Natural killer cell (primary cell): ENCODE measurements at regions not wholly inside any gene's neighbourhood (a gene's known extent, or its start where the extent isn't known, plus 50 kb on each side); places are given as distances from the start of the nearest gene placed in this dataset.

Experiments
- ATAC-seq, 3 donors: fragments of 150-1000 bp in 2 of 3; fragments of 200-7000 bp in 1 of 3; cut with Tn5 transposase; 1 replicate in 1 of 3; 2 replicates in 2 of 3; pipeline ENCODE4 v1.10.0; 2021; ENCODE audit warnings: mild to moderate bottlenecking in 2 of 3, moderate library complexity in 2 of 3
- DNase-seq, 2 donors: peaks; one replicate each; pipeline versions ENCODE4 v3.0.0 to v3.0.0-alpha.2; 2013 to 2021; ENCODE audit warnings: mixed read lengths in 1 of 2
- H3K27ac ChIP-seq: one replicate; pipeline ENCODE4 v1.5.1; 2013; ENCODE audit warnings: mild to moderate bottlenecking, low read length
- H3K27me3 ChIP-seq: one replicate; pipeline ENCODE4 v1.6.1; 2013; ENCODE audit warnings: low read length; ENCODE audit not compliant: control insufficient read depth, insufficient read depth
- H3K36me3 ChIP-seq: one replicate; pipeline ENCODE4 v1.6.1; 2013; ENCODE audit warnings: low read length; ENCODE audit not compliant: control insufficient read depth, insufficient read depth
- H3K4me1 ChIP-seq: one replicate; pipeline ENCODE4 v1.6.1; 2013; ENCODE audit warnings: low read length; ENCODE audit not compliant: control insufficient read depth, insufficient read depth
- H3K4me3 ChIP-seq: one replicate; pipeline ENCODE4 v1.5.1; 2013; ENCODE audit warnings: low read length
- H3K9me3 ChIP-seq: one replicate; pipeline ENCODE4 v1.6.1; 2013; ENCODE audit warnings: low read length; ENCODE audit not compliant: control insufficient read depth, insufficient read depth
- H3K27ac Mint-ChIP-seq, 2 donors: one replicate each; pipeline ENCODE4 v1.8.0; 2022; ENCODE audit warnings: mild to moderate bottlenecking in 2 of 2, mixed read lengths in 2 of 2, moderate library complexity in 1 of 2
- H3K27me3 Mint-ChIP-seq, 2 donors: one replicate each; pipeline ENCODE4 v1.8.0; 2022; ENCODE audit warnings: low read depth in 2 of 2, mixed read lengths in 2 of 2
- H3K36me3 Mint-ChIP-seq: one replicate; pipeline ENCODE4 v1.8.0; 2022; ENCODE audit warnings: mixed read lengths
- H3K4me1 Mint-ChIP-seq, 2 donors: one replicate each; pipeline ENCODE4 v1.8.0; 2022; ENCODE audit warnings: mixed read lengths in 2 of 2
- H3K4me3 Mint-ChIP-seq: one replicate; pipeline ENCODE4 v1.8.0; 2022; ENCODE audit warnings: mild to moderate bottlenecking, moderate library complexity, mixed read lengths
- H3K9me3 Mint-ChIP-seq, 2 donors: one replicate each; pipeline ENCODE4 v1.8.0; 2022; ENCODE audit warnings: mixed read lengths in 2 of 2
- WGBS: methylation state at CpG from one replicate; pipeline ENCODE4 v1.1.7; 2013; ENCODE audit warnings: missing lambda C conversion rate; ENCODE audit not compliant: insufficient coverage; 5-methylcytosine and 5-hydroxymethylcytosine counted together
- intact Hi-C: fragments of 100-400 bp; cut with micrococcal nuclease; formaldehyde crosslinking; loops from one replicate; pipeline ENCODE4 v1.14.2; 2022
- TF ChIP-seq, protein P1 (sequence below): fragments of 200-600 bp; IDR thresholded peaks from one replicate; pipeline ENCODE4 v1.8.0; 2022; ENCODE audit warnings: antibody characterized with exemption

DNA sequence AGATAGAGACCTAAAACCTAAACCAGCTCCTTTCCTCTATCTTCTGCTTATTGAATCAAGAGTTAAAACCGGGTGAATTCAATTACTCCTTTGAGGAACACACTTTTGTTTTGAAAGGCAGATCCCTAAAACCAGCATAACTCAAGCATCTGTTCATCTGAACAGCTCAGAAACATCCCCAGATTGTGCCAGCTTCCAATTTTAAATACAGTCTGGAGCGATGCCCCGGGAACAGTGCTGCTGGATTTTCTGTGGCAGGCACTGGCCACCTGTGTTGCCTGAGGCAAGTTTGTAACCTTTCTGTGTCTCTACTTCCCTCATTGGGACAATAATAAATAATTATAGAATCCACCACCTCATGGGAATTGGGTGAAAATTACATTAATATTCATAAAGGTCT lies 281.4 kb upstream of the NFE2L3 start:
- Histone ChIP-seq H3K4me1 (no peaks in the 10 kb centered on the region), H3K9me3 (no peaks in the 10 kb centered on the region), H3K27me3 (peaks cover 41% of the 10 kb centered on the region), H3K4me3 (no peak overlapping the region), H3K27ac (no peak overlapping the region), H3K36me3 (no peaks in the 10 kb centered on the region)
- ATAC-seq (no peak), DNase-seq (no peak)
- no peak overlapping the region for H3K27ac Mint-ChIP-seq
- intact Hi-C loops, result no loop called here
- no peaks in the 10 kb centered on the region for H3K9me3 Mint-ChIP-seq
- H3K4me1 Mint-ChIP-seq, result no peaks in the 10 kb centered on the region
- 95% methylated on average over 3 of the region's 3 CpGs for WGBS
- peaks cover 2% of the 10 kb centered on the region for H3K36me3 Mint-ChIP-seq
- TF ChIP-seq, protein P1, sequence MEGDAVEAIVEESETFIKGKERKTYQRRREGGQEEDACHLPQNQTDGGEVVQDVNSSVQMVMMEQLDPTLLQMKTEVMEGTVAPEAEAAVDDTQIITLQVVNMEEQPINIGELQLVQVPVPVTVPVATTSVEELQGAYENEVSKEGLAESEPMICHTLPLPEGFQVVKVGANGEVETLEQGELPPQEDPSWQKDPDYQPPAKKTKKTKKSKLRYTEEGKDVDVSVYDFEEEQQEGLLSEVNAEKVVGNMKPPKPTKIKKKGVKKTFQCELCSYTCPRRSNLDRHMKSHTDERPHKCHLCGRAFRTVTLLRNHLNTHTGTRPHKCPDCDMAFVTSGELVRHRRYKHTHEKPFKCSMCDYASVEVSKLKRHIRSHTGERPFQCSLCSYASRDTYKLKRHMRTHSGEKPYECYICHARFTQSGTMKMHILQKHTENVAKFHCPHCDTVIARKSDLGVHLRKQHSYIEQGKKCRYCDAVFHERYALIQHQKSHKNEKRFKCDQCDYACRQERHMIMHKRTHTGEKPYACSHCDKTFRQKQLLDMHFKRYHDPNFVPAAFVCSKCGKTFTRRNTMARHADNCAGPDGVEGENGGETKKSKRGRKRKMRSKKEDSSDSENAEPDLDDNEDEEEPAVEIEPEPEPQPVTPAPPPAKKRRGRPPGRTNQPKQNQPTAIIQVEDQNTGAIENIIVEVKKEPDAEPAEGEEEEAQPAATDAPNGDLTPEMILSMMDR, result no peak
- no peak overlapping the region for H3K4me3 Mint-ChIP-seq
- H3K27me3 Mint-ChIP-seq, result peaks cover 46 to 74% of the 10 kb centered on the region in 2 donors

DNA sequence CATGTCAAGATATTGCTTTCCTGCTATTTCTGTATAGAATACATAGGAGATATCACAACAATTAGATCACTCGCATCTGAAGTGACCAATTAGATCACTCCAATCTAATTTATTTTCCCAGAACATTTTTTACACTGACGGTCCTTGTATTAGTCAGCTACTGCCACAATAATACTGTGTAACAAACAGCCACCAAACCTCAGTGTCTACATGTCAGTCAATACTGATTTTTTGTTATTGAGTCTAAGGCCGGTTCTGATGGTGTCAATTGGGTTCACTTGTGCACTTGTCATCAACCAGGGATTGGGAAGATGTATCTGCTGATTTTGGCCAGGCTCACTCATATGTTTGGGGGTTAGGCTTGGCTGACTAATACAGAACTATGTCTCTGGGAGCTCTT lies 275.9 kb upstream of the NFE2L3 start:
- Mint-ChIP-seq H3K4me1 (no peaks in the 10 kb centered on the region), H3K4me3 (no peak overlapping the region), H3K9me3 (no peaks in the 10 kb centered on the region), H3K27ac (no peak overlapping the region), H3K27me3 (peaks cover 37 to 87% of the 10 kb centered on the region in 2 donors), H3K36me3 (no peaks in the 10 kb centered on the region)
- H3K36me3 ChIP-seq, result no peaks in the 10 kb centered on the region
- H3K9me3 ChIP-seq, result no peaks in the 10 kb centered on the region
- H3K4me1 ChIP-seq, result no peaks in the 10 kb centered on the region
- DNase-seq, result no peak
- ATAC-seq, result no peak
- peaks cover 5% of the 10 kb centered on the region for H3K27me3 ChIP-seq
- no peak overlapping the region for H3K27ac ChIP-seq
- H3K4me3 ChIP-seq, result no peak overlapping the region
- intact Hi-C loops, result no loop called here
- 90% methylated on average over 3 of the region's 3 CpGs for WGBS
- TF ChIP-seq, protein P1, result no peak

- no peak for ATAC-seq
- Histone ChIP-seq H3K4me1 (no peaks in the 10 kb centered on the region), H3K27ac (no peak overlapping the region), H3K9me3 (no peaks in the 10 kb centered on the region), H3K4me3 (no peak overlapping the region), H3K27me3 (peaks cover 10% of the 10 kb centered on the region), H3K36me3 (no peaks in the 10 kb centered on the region)
- TF ChIP-seq, protein P1, result no peak
- no peak overlapping the region for H3K27ac Mint-ChIP-seq
- intact Hi-C loops, result no loop called here
- WGBS, result 91% methylated on average over 4 of the region's 9 CpGs
- no peaks in the 10 kb centered on the region for H3K36me3 Mint-ChIP-seq
- H3K9me3 Mint-ChIP-seq, result no peaks in the 10 kb centered on the region
- H3K4me1 Mint-ChIP-seq, result no peaks in the 10 kb centered on the region
- H3K4me3 Mint-ChIP-seq, result no peak overlapping the region
- DNase-seq, result no peak
- peaks cover 34 to 83% of the 10 kb centered on the region in 2 donors for H3K27me3 Mint-ChIP-seq
Measured at GRCh38 chr7:25877802-25878789, 273.9 kb upstream of the NFE2L3 start.
